ENCODE measurements at regions not wholly inside any gene's neighbourhood (a gene's known extent, or its start where the extent isn't known, plus 50 kb on each side); places are given as distances from the start of the nearest gene placed in this dataset.

GRCh38 chr22:27050771-27051170 lies 393.4 kb downstream of the MIAT start:
- Histone ChIP-seq H3K23ac (ENCODE audit: low read length) (no peak overlapping the region), H3K27ac (ENCODE audit: low read depth, low read length) (no peak overlapping the region), H2BK15ac (replicated peaks; ENCODE audit: low read depth) (no peak overlapping the region), H3K4ac (ENCODE audit: low read depth, low read length) (no peak overlapping the region), H3K4me3 (ENCODE audit: low read length) (no peak overlapping the region), H3K56ac (ENCODE audit: low read length) (no peak overlapping the region), H3K79me2 (ENCODE audit: control insufficient read depth, insufficient read depth, low read length) (no peaks in the 10 kb centered on the region), H2BK5ac (ENCODE audit: low read length) (no peak overlapping the region), H3K79me1 (ENCODE audit: low read length) (no peaks in the 10 kb centered on the region), H2BK120ac (ENCODE audit: low read depth, low read length) (no peak overlapping the region), H3K4me1 (ENCODE audit: control insufficient read depth, low read depth, low read length) (no peaks in the 10 kb centered on the region), H3K27me3 (ENCODE audit: insufficient read depth, low read length, poor library complexity) (no peaks in the 10 kb centered on the region), H3K4me2 (ENCODE audit: low read length) (no peak overlapping the region), H3K36me3 (ENCODE audit: control insufficient read depth, insufficient read depth, low read length) (no peaks in the 10 kb centered on the region), H3K9ac (ENCODE audit: low read length) (no peak overlapping the region), H3K18ac (ENCODE audit: low read length) (no peak overlapping the region), H4K5ac (ENCODE audit: low read length) (no peak overlapping the region), H2AK5ac (ENCODE audit: low read length) (no peak overlapping the region), H4K8ac (ENCODE audit: low read depth, low read length) (no peak overlapping the region)
- WGBS (ENCODE audit: extremely low coverage, insufficient coverage, low lambda C conversion rate) = no CpG with 5 or more reads among the region's 4 CpGs
- DNase-seq = no peak

DNA sequence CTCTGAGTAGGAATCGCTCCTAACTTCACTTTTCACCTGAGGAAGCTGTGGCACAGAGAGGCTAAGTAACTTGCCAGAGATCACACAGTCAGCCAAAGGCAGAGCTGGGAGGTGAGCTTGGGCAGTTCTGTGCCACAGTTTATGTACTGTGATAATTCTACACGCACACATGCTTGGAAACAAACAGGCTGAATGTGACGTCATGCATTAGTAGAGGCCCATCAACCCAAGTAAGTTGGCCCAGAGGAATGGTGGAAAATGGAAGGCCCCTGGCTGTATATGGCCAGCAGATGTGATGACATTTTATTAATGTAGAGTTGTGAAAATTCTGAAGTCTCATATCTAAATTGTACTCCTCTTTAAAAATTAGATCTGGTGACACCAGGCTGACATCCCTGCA lies 394.0 kb downstream of the MIAT start:
- Histone ChIP-seq H3K4me2 (ENCODE audit: low read length) (no peak overlapping the region), H3K79me1 (ENCODE audit: low read length) (no peaks in the 10 kb centered on the region), H3K23ac (ENCODE audit: low read length) (no peak overlapping the region), H3K36me3 (ENCODE audit: control insufficient read depth, insufficient read depth, low read length) (no peaks in the 10 kb centered on the region), H3K18ac (ENCODE audit: low read length) (no peak overlapping the region), H3K27ac (ENCODE audit: low read depth, low read length) (no peak overlapping the region), H2AK5ac (ENCODE audit: low read length) (no peak overlapping the region), H2BK5ac (ENCODE audit: low read length) (no peak overlapping the region), H4K8ac (ENCODE audit: low read depth, low read length) (no peak overlapping the region), H2BK15ac (replicated peaks; ENCODE audit: low read depth) (no peak overlapping the region), H3K4me3 (ENCODE audit: low read length) (no peak overlapping the region), H3K4ac (ENCODE audit: low read depth, low read length) (no peak overlapping the region), H3K9ac (ENCODE audit: low read length) (no peak overlapping the region), H3K27me3 (ENCODE audit: insufficient read depth, low read length, poor library complexity) (no peaks in the 10 kb centered on the region), H3K79me2 (ENCODE audit: control insufficient read depth, insufficient read depth, low read length) (no peaks in the 10 kb centered on the region), H3K4me1 (ENCODE audit: control insufficient read depth, low read depth, low read length) (no peaks in the 10 kb centered on the region), H4K5ac (ENCODE audit: low read length) (no peak overlapping the region), H2BK120ac (ENCODE audit: low read depth, low read length) (no peak overlapping the region), H3K56ac (ENCODE audit: low read length) (no peak overlapping the region)
- no peak for DNase-seq
- no CpG with 5 or more reads among the region's 3 CpGs for WGBS (ENCODE audit: extremely low coverage, insufficient coverage, low lambda C conversion rate)

GRCh38 chr22:27057717-27058116 lies 400.3 kb downstream of the MIAT start:
- H4K5ac ChIP-seq (ENCODE audit: low read length) = no peak overlapping the region
- no peaks in the 10 kb centered on the region for H3K4me1 ChIP-seq (ENCODE audit: control insufficient read depth, low read depth, low read length)
- no peak overlapping the region for H3K4me3 ChIP-seq (ENCODE audit: low read length)
- H2BK120ac ChIP-seq (ENCODE audit: low read depth, low read length) = no peak overlapping the region
- no peak overlapping the region for H3K4me2 ChIP-seq (ENCODE audit: low read length)
- H3K79me1 ChIP-seq (ENCODE audit: low read length) = no peaks in the 10 kb centered on the region
- H3K27ac ChIP-seq (ENCODE audit: low read depth, low read length) = no peak overlapping the region
- H2AK5ac ChIP-seq (ENCODE audit: low read length) = no peak overlapping the region
- no peak overlapping the region for H2BK5ac ChIP-seq (ENCODE audit: low read length)
- no peak overlapping the region for H3K56ac ChIP-seq (ENCODE audit: low read length)
- no peak for DNase-seq
- no peak overlapping the region for H3K18ac ChIP-seq (ENCODE audit: low read length)
- no peak overlapping the region for H3K23ac ChIP-seq (ENCODE audit: low read length)
- no peak overlapping the region for H3K4ac ChIP-seq (ENCODE audit: low read depth, low read length)
- H3K36me3 ChIP-seq (ENCODE audit: control insufficient read depth, insufficient read depth, low read length) = no peaks in the 10 kb centered on the region
- H4K8ac ChIP-seq (ENCODE audit: low read depth, low read length) = no peak overlapping the region
- no peaks in the 10 kb centered on the region for H3K79me2 ChIP-seq (ENCODE audit: control insufficient read depth, insufficient read depth, low read length)
- no peak overlapping the region for H2BK15ac ChIP-seq (replicated peaks; ENCODE audit: low read depth)
- H3K9ac ChIP-seq (ENCODE audit: low read length) = no peak overlapping the region
- H3K27me3 ChIP-seq (ENCODE audit: insufficient read depth, low read length, poor library complexity) = no peaks in the 10 kb centered on the region

DNA sequence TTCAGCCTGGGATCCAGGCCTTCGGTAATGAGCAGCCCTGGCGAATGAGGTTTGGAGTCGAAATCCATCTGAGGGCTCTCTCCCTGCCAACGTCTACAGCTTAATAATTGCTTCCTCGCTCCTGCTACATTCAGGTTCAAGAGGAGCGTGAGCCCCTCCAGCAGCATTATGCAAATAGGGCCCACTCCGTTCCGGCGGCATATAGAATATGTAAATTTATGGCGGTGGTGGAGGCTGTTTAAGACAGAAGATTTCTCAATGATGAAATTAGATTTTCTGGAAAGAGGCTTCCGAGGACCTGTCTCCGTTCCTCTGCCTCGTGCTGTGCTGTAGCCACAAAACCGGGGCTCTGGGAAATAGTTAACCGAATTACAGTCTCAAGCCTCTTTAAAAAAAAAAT lies 402.8 kb downstream of the MIAT start:
- Histone ChIP-seq H4K8ac (ENCODE audit: low read depth, low read length) (no peak overlapping the region), H4K5ac (ENCODE audit: low read length) (no peak overlapping the region), H3K79me1 (ENCODE audit: low read length) (no peaks in the 10 kb centered on the region), H3K79me2 (ENCODE audit: control insufficient read depth, insufficient read depth, low read length) (no peaks in the 10 kb centered on the region), H3K56ac (ENCODE audit: low read length) (no peak overlapping the region), H3K18ac (ENCODE audit: low read length) (no peak overlapping the region), H3K4ac (ENCODE audit: low read depth, low read length) (no peak overlapping the region), H3K9ac (ENCODE audit: low read length) (no peak overlapping the region), H2AK5ac (ENCODE audit: low read length) (no peak overlapping the region), H2BK5ac (ENCODE audit: low read length) (no peak overlapping the region), H2BK15ac (replicated peaks; ENCODE audit: low read depth) (no peak overlapping the region), H2BK120ac (ENCODE audit: low read depth, low read length) (no peak overlapping the region), H3K23ac (ENCODE audit: low read length) (no peak overlapping the region), H3K4me1 (ENCODE audit: control insufficient read depth, low read depth, low read length) (peaks cover 5% of the 10 kb centered on the region), H3K36me3 (ENCODE audit: control insufficient read depth, insufficient read depth, low read length) (no peaks in the 10 kb centered on the region), H3K27ac (ENCODE audit: low read depth, low read length) (no peak overlapping the region), H3K27me3 (ENCODE audit: insufficient read depth, low read length, poor library complexity) (no peaks in the 10 kb centered on the region), H3K4me3 (ENCODE audit: low read length) (no peak overlapping the region), H3K4me2 (ENCODE audit: low read length) (no peak overlapping the region)
- DNase-seq = no peak
- no CpG with 5 or more reads among the region's 15 CpGs for WGBS (ENCODE audit: extremely low coverage, insufficient coverage, low lambda C conversion rate)

DNA sequence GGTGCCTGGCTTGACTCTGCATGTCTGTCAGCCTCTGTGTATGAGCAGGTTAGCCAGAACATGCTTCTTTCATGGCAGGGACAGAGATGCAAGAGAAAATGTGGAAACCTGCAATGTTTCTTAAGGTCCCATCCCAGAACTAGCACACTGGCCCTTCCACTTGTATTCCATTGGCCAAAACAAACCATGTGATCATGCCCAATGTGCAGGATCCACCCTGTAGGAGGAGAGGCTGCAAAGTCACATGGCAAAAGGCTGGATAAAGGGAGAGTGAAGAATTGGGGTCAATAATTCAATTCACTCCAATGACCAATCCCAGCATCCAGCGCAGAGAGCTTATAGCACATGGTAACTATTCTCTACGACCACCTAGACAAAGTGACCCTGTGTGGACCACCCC lies 405.5 kb downstream of the MIAT start:
- no peaks in the 10 kb centered on the region for H3K27me3 ChIP-seq (ENCODE audit: insufficient read depth, low read length, poor library complexity)
- H3K56ac ChIP-seq (ENCODE audit: low read length) = no peak overlapping the region
- H3K4ac ChIP-seq (ENCODE audit: low read depth, low read length) = no peak overlapping the region
- no peak for DNase-seq
- no peaks in the 10 kb centered on the region for H3K79me1 ChIP-seq (ENCODE audit: low read length)
- no peak overlapping the region for H2BK5ac ChIP-seq (ENCODE audit: low read length)
- H3K79me2 ChIP-seq (ENCODE audit: control insufficient read depth, insufficient read depth, low read length) = no peaks in the 10 kb centered on the region
- no peak overlapping the region for H4K5ac ChIP-seq (ENCODE audit: low read length)
- H3K27ac ChIP-seq (ENCODE audit: low read depth, low read length) = no peak overlapping the region
- H3K4me3 ChIP-seq (ENCODE audit: low read length) = no peak overlapping the region
- H3K4me2 ChIP-seq (ENCODE audit: low read length) = no peak overlapping the region
- H3K23ac ChIP-seq (ENCODE audit: low read length) = no peak overlapping the region
- no peaks in the 10 kb centered on the region for H3K36me3 ChIP-seq (ENCODE audit: control insufficient read depth, insufficient read depth, low read length)
- WGBS (ENCODE audit: extremely low coverage, insufficient coverage, low lambda C conversion rate) = no CpG with 5 or more reads among the region's 2 CpGs
- H2AK5ac ChIP-seq (ENCODE audit: low read length) = no peak overlapping the region
- no peak overlapping the region for H4K8ac ChIP-seq (ENCODE audit: low read depth, low read length)
- no peak overlapping the region for H2BK15ac ChIP-seq (replicated peaks; ENCODE audit: low read depth)
- H3K9ac ChIP-seq (ENCODE audit: low read length) = no peak overlapping the region
- H3K18ac ChIP-seq (ENCODE audit: low read length) = no peak overlapping the region
- peaks cover 5% of the 10 kb centered on the region for H3K4me1 ChIP-seq (ENCODE audit: control insufficient read depth, low read depth, low read length)
- no peak overlapping the region for H2BK120ac ChIP-seq (ENCODE audit: low read depth, low read length)

DNA sequence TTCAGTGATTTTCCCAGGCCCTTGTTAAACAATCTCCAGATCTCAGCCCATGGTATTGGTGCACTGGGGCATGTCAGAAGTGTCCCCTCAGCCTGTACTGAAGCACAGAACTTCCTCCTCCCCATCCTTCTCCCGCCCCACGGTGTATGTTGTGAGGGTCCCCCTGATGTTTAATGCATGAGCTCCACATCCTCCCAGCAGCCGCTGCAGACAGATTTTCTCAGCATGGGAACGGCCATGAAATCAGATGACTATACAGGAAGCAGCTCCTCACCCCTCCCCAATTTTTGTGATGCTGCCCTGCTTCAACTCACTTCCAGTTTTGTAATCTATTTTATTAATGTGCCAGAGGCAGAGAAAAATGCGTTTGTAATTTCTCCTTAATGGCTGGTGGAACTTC lies 406.0 kb downstream of the MIAT start:
- no CpG with 5 or more reads among the region's 5 CpGs for WGBS (ENCODE audit: extremely low coverage, insufficient coverage, low lambda C conversion rate)
- no peak overlapping the region for H3K27ac ChIP-seq (ENCODE audit: low read depth, low read length)

More for the DNA sequence above, 406.0 kb downstream of the MIAT start:
- no peaks in the 10 kb centered on the region for H3K79me2 ChIP-seq (ENCODE audit: control insufficient read depth, insufficient read depth, low read length)
- H2AK5ac ChIP-seq (ENCODE audit: low read length) = no peak overlapping the region
- H3K4me2 ChIP-seq (ENCODE audit: low read length) = no peak overlapping the region
- H4K5ac ChIP-seq (ENCODE audit: low read length) = no peak overlapping the region
- no peak overlapping the region for H4K8ac ChIP-seq (ENCODE audit: low read depth, low read length)
- no peak overlapping the region for H2BK15ac ChIP-seq (replicated peaks; ENCODE audit: low read depth)
- H3K18ac ChIP-seq (ENCODE audit: low read length) = no peak overlapping the region
- H3K4me3 ChIP-seq (ENCODE audit: low read length) = no peak overlapping the region
- no peak overlapping the region for H3K56ac ChIP-seq (ENCODE audit: low read length)
- H3K23ac ChIP-seq (ENCODE audit: low read length) = no peak overlapping the region
- H3K27me3 ChIP-seq (ENCODE audit: insufficient read depth, low read length, poor library complexity) = no peaks in the 10 kb centered on the region
- H2BK120ac ChIP-seq (ENCODE audit: low read depth, low read length) = no peak overlapping the region
- H2BK5ac ChIP-seq (ENCODE audit: low read length) = no peak overlapping the region
- no peaks in the 10 kb centered on the region for H3K79me1 ChIP-seq (ENCODE audit: low read length)
- H3K36me3 ChIP-seq (ENCODE audit: control insufficient read depth, insufficient read depth, low read length) = no peaks in the 10 kb centered on the region
- no peak overlapping the region for H3K9ac ChIP-seq (ENCODE audit: low read length)
- no peak for DNase-seq
- H3K4me1 ChIP-seq (ENCODE audit: control insufficient read depth, low read depth, low read length) = peaks cover 5% of the 10 kb centered on the region
- H3K4ac ChIP-seq (ENCODE audit: low read depth, low read length) = no peak overlapping the region

Measured in mesendoderm (in vitro differentiated cells).